ENCODE measurements at regions not wholly inside any gene's neighbourhood (a gene's known extent, or its start where the extent isn't known, plus 50 kb on each side); places are given as distances from the start of the nearest gene placed in this dataset.

DNA sequence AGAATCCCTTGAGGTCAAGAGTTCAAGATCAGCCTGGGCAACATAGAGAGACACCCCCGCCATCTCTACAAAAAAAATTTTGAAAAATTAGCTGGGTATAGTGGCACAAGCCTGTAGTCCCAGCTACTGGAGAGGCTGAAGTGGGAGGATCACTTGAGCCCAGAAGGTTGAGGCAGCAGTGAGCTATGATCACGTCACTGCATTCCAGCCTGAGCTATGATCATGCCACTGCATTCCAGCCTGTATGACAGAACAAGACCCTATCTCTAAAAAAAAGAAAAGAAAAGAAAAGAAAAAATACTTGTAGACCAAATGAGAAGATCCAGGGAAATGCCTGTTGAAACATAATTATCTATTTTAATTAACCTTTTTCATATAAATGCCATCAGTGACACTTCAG lies 93.8 kb upstream of the MDM1 start:
- Histone ChIP-seq H3K9me3 (ENCODE audit: insufficient read depth, low read length) (no peaks in the 10 kb centered on the region), H3K79me2 (ENCODE audit: insufficient read depth, low read length) (no peaks in the 10 kb centered on the region), H3K27me3 (ENCODE audit: low read length) (no peaks in the 10 kb centered on the region), H3K9ac (ENCODE audit: low read length) (no peak overlapping the region), H2AFZ (ENCODE audit: low read depth, low read length, severe bottlenecking) (no peak overlapping the region), H4K20me1 (ENCODE audit: low read depth, low read length) (no peaks in the 10 kb centered on the region), H3K4me2 (ENCODE audit: low read depth, low read length, poor library complexity, severe bottlenecking) (no peak overlapping the region), H3K4me3 (ENCODE audit: insufficient read depth, low read length, poor library complexity, severe bottlenecking) (no peak overlapping the region), H3K27ac (ENCODE audit: low read depth, low read length) (no peak overlapping the region), H3K9me2 (replicated peaks; ENCODE audit: insufficient read depth, low read length) (no peaks in the 10 kb centered on the region), H3F3A (ENCODE audit: insufficient read depth) (no peaks in the 10 kb centered on the region), H3K36me3 (ENCODE audit: low read length) (no peaks in the 10 kb centered on the region)
- TF ChIP-seq, protein P1, sequence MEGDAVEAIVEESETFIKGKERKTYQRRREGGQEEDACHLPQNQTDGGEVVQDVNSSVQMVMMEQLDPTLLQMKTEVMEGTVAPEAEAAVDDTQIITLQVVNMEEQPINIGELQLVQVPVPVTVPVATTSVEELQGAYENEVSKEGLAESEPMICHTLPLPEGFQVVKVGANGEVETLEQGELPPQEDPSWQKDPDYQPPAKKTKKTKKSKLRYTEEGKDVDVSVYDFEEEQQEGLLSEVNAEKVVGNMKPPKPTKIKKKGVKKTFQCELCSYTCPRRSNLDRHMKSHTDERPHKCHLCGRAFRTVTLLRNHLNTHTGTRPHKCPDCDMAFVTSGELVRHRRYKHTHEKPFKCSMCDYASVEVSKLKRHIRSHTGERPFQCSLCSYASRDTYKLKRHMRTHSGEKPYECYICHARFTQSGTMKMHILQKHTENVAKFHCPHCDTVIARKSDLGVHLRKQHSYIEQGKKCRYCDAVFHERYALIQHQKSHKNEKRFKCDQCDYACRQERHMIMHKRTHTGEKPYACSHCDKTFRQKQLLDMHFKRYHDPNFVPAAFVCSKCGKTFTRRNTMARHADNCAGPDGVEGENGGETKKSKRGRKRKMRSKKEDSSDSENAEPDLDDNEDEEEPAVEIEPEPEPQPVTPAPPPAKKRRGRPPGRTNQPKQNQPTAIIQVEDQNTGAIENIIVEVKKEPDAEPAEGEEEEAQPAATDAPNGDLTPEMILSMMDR (IDR thresholded peaks at IDR 0.05; ENCODE audit: insufficient read depth, low read length, poor library complexity, severe bottlenecking) = no peak
- no peak for TF ChIP-seq EZH2phosphoT487 (conservative IDR thresholded peaks at IDR 0.05; ENCODE audit: low read length)

DNA sequence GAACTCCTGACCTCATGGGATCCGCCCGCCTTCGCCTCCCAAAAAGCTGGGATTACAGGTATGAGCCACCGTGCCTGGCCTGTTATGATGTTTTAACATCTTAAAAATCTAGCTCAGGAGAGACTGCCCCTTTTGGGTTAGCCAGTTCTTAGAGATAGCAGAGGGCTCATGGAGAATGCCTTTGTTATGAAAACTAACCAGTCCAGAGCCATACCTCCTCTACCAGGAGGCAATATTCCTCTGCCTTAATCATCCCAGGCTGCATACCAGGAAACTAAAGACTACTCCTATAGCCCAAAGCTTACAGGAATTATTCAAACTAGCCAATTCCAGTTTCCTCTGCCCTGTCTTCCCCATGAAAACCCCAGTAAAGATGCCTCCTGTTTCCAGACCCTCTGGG lies 96.0 kb upstream of the MDM1 start:
- no peak overlapping the region for H3K4me3 ChIP-seq (ENCODE audit: insufficient read depth, low read length, poor library complexity, severe bottlenecking)
- H3K27ac ChIP-seq (ENCODE audit: low read depth, low read length) = no peak overlapping the region
- H3F3A ChIP-seq (ENCODE audit: insufficient read depth) = no peaks in the 10 kb centered on the region
- H3K9me2 ChIP-seq (replicated peaks; ENCODE audit: insufficient read depth, low read length) = no peaks in the 10 kb centered on the region
- H3K9ac ChIP-seq (ENCODE audit: low read length) = no peak overlapping the region
- H3K9me3 ChIP-seq (ENCODE audit: insufficient read depth, low read length) = no peaks in the 10 kb centered on the region
- no peak overlapping the region for H2AFZ ChIP-seq (ENCODE audit: low read depth, low read length, severe bottlenecking)
- H3K4me2 ChIP-seq (ENCODE audit: low read depth, low read length, poor library complexity, severe bottlenecking) = no peak overlapping the region
- TF ChIP-seq, protein P1 (IDR thresholded peaks at IDR 0.05; ENCODE audit: insufficient read depth, low read length, poor library complexity, severe bottlenecking) = no peak
- no peaks in the 10 kb centered on the region for H3K36me3 ChIP-seq (ENCODE audit: low read length)
- no peaks in the 10 kb centered on the region for H3K27me3 ChIP-seq (ENCODE audit: low read length)
- no peaks in the 10 kb centered on the region for H4K20me1 ChIP-seq (ENCODE audit: low read depth, low read length)
- H3K79me2 ChIP-seq (ENCODE audit: insufficient read depth, low read length) = no peaks in the 10 kb centered on the region

DNA sequence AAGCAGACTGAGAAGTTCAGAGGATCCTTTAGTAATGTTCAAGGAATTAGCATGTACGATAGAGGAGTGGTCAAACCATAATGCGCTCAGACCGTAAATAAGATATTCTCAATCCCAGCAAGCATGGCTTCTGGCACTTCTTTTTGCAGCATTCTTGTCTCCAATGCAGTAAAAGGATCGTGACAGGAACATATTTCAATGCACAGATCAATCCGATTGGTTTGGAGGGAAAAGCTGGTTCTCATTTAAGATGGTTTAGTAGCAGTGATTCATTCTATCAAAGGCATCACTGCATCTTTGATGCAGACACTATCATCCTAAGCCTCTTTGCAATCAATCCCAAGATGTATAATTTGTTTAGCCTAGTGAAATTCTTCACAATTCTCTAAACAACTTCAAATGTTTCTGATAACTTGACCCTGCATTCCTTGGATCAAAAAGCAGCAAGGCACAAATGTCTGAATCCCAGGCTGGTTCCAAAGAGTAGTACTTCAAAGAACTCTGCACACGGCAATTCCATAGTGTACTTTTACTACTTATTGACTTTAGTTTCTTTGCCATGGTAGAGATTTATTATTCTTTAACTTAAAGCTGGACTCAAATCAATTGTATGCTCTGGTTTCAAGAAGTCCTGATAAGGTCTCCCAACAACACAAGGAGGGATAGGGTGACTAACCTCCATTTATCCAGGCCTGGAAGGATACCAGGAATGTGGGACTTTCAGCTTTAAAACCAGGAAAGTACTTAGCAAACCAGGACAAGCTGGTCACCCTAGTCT lies 96.8 kb upstream of the MDM1 start:
- no peaks in the 10 kb centered on the region for H3K36me3 ChIP-seq (ENCODE audit: low read length)
- no peak overlapping the region for H3K9ac ChIP-seq (ENCODE audit: low read length)
- no peak overlapping the region for H3K4me2 ChIP-seq (ENCODE audit: low read depth, low read length, poor library complexity, severe bottlenecking)
- H3K9me2 ChIP-seq (replicated peaks; ENCODE audit: insufficient read depth, low read length) = no peaks in the 10 kb centered on the region
- no peak overlapping the region for H3K27ac ChIP-seq (ENCODE audit: low read depth, low read length)
- H4K20me1 ChIP-seq (ENCODE audit: low read depth, low read length) = no peaks in the 10 kb centered on the region
- H3K9me3 ChIP-seq (ENCODE audit: insufficient read depth, low read length) = no peaks in the 10 kb centered on the region
- H2AFZ ChIP-seq (ENCODE audit: low read depth, low read length, severe bottlenecking) = no peak overlapping the region
- no peak for TF ChIP-seq EZH2phosphoT487 (conservative IDR thresholded peaks at IDR 0.05; ENCODE audit: low read length)
- TF ChIP-seq, protein P1 (IDR thresholded peaks at IDR 0.05; ENCODE audit: insufficient read depth, low read length, poor library complexity, severe bottlenecking) = no peak
- no peaks in the 10 kb centered on the region for H3K27me3 ChIP-seq (ENCODE audit: low read length)
- no peak overlapping the region for H3K4me3 ChIP-seq (ENCODE audit: insufficient read depth, low read length, poor library complexity, severe bottlenecking)
- no peaks in the 10 kb centered on the region for H3K79me2 ChIP-seq (ENCODE audit: insufficient read depth, low read length)
- no peaks in the 10 kb centered on the region for H3F3A ChIP-seq (ENCODE audit: insufficient read depth)
